IMR-90 (cell line): ENCODE measurements at regions not wholly inside any gene's neighbourhood (a gene's known extent, or its start where the extent isn't known, plus 50 kb on each side); places are given as distances from the start of the nearest gene placed in this dataset.
A peak's percentile ranks its signal among the peaks of the same experiment; 100 is the strongest.

Source experiments
- ATAC-seq: fragments of 200-7000 bp; cut with Tn5 transposase; 2 replicates; pipeline ENCODE4 v1.9.1; 2020; ENCODE audit warnings: low read depth, mild to moderate bottlenecking, moderate library complexity
- BruUV-seq: library from RNA; stranded (reverse); fragments of 400-500 nt; replicated peaks from 2 replicates; lab custom pipeline; 2021; lab: Mats Ljungman, UMichigan
- CTCF ChIA-PET: fragments of 300-600 bp; formaldehyde crosslinking; extraction: SDS; loops from one replicate; lab custom pipeline; 2021; ENCODE audit warnings: antibody characterized with exemption; lab: Yijun Ruan, JAX
- POLR2A ChIA-PET: fragments of 300-600 bp; sonication (Branson Sonifier 250); formaldehyde crosslinking; loops from one replicate; lab custom pipeline; 2022; ENCODE audit warnings: antibody characterized with exemption; ENCODE audit not compliant: unreplicated experiment; lab: Charles Lee
- DNase-seq: peaks from one replicate; pipeline ENCODE4 v3.0.0; 2013
- H2AFZ ChIP-seq: replicated peaks from 2 replicates; pipeline ENCODE3; 2013; ENCODE audit warnings: low read length, mild to moderate bottlenecking; ENCODE audit not compliant: poor library complexity
- H2AK5ac ChIP-seq: 2 replicates; pipeline ENCODE4 v1.6.1; 2013; ENCODE audit warnings: low read depth, low read length, inconsistent platforms
- H2AK9ac ChIP-seq: replicated peaks from 2 replicates; pipeline ENCODE3; 2013; ENCODE audit warnings: mild to moderate bottlenecking, low read depth, low read length, moderate library complexity; ENCODE audit not compliant: poor library complexity
- H2BK120ac ChIP-seq: 2 replicates; pipeline ENCODE4 v1.6.1; 2013; ENCODE audit warnings: low read depth, low read length, inconsistent platforms
- H2BK15ac ChIP-seq: 3 replicates; pipeline ENCODE4 v1.6.1; 2013; ENCODE audit warnings: low read depth, low read length, inconsistent platforms
- H2BK20ac ChIP-seq: 2 replicates; pipeline ENCODE4 v1.6.1; 2013; ENCODE audit warnings: low read depth, mild to moderate bottlenecking, inconsistent platforms, low read length, moderate library complexity
- H2BK5ac ChIP-seq: 2 replicates; pipeline ENCODE4 v1.6.1; 2013; ENCODE audit warnings: mild to moderate bottlenecking, low read depth, low read length, inconsistent platforms; ENCODE audit not compliant: poor library complexity, severe bottlenecking
- H3K14ac ChIP-seq: replicated peaks from 2 replicates; pipeline ENCODE4 v1.6.1; 2013; ENCODE audit warnings: low read depth, low read length, inconsistent platforms
- H3K18ac ChIP-seq: 2 replicates; pipeline ENCODE4 v1.6.1; 2013; ENCODE audit warnings: low read depth, low read length, control low read depth
- H3K23ac ChIP-seq: 2 replicates; pipeline ENCODE4 v1.6.1; 2013; ENCODE audit warnings: low read depth, low read length, inconsistent platforms
- H3K27ac ChIP-seq: 2 replicates; pipeline ENCODE4 v1.5.1; 2013; ENCODE audit warnings: mild to moderate bottlenecking, control low read depth, low read length; ENCODE audit not compliant: insufficient read depth
- H3K27me3 ChIP-seq: 2 replicates; pipeline ENCODE4 v1.6.1; 2013; ENCODE audit warnings: low read length; ENCODE audit not compliant: control insufficient read depth, insufficient read depth
- H3K36me3 ChIP-seq: 2 replicates; pipeline ENCODE4 v1.6.1; 2013; ENCODE audit warnings: low read length, mixed read lengths; ENCODE audit not compliant: control insufficient read depth, insufficient read depth
- H3K4ac ChIP-seq: 2 replicates; pipeline ENCODE4 v1.6.1; 2013; ENCODE audit warnings: low read depth, low read length, inconsistent platforms
- H3K4me1 ChIP-seq: 2 replicates; pipeline ENCODE4 v1.6.1; 2013; ENCODE audit warnings: low read length, mixed read lengths; ENCODE audit not compliant: control insufficient read depth, insufficient read depth
- H3K4me2 ChIP-seq: 2 replicates; pipeline ENCODE4 v1.6.1; 2013; ENCODE audit warnings: low read depth, mild to moderate bottlenecking, control low read depth, low read length, moderate library complexity
- H3K4me3 ChIP-seq: 2 replicates; pipeline ENCODE4 v1.5.1; 2013; ENCODE audit warnings: low read depth, mild to moderate bottlenecking, control low read depth, low read length, moderate library complexity; ENCODE audit not compliant: insufficient read depth
- H3K56ac ChIP-seq: 2 replicates; pipeline ENCODE4 v1.6.1; 2013; ENCODE audit warnings: low read length, inconsistent platforms; ENCODE audit not compliant: insufficient read depth; ENCODE audit errors: extremely low read depth
- H3K79me1 ChIP-seq, 2 experiments: 2 replicates each; pipeline ENCODE4 v1.6.1; 2013; ENCODE audit warnings: low read length in 2 of 2, inconsistent platforms in 1 of 2, low read depth in 1 of 2
- H3K9ac ChIP-seq: 2 replicates; pipeline ENCODE4 v1.6.1; 2013; ENCODE audit warnings: low read depth, low read length, control low read depth
- H3K9me1 ChIP-seq: 2 replicates; pipeline ENCODE4 v1.6.1; 2013; ENCODE audit warnings: low read length, inconsistent platforms; ENCODE audit not compliant: insufficient read depth
- H3K9me3 ChIP-seq: 2 replicates; pipeline ENCODE4 v1.6.1; 2013; ENCODE audit warnings: low read length; ENCODE audit not compliant: control insufficient read depth, insufficient read depth
- H4K20me1 ChIP-seq: 2 replicates; pipeline ENCODE4 v1.6.1; 2013; ENCODE audit warnings: low read length, inconsistent platforms; ENCODE audit not compliant: insufficient read depth
- H4K5ac ChIP-seq: 2 replicates; pipeline ENCODE4 v1.6.1; 2013; ENCODE audit warnings: mild to moderate bottlenecking, low read depth, low read length, control low read depth
- H4K8ac ChIP-seq, 2 experiments: 2 replicates each; pipeline ENCODE4 v1.6.1; 2013; ENCODE audit warnings: low read depth in 2 of 2, low read length in 2 of 2, control low read depth in 1 of 2, inconsistent platforms in 1 of 2
- H4K91ac ChIP-seq: 2 replicates; pipeline ENCODE4 v1.6.1; 2013; ENCODE audit warnings: low read depth, low read length, inconsistent platforms; ENCODE audit not compliant: insufficient read depth
- CEBPB ChIP-seq: IDR thresholded peaks from 2 replicates; pipeline ENCODE4 v1.6.1; 2012; ENCODE audit warnings: low read depth, low read length, improper control_type of control experiment
- RFX5 ChIP-seq: IDR thresholded peaks from 2 replicates; pipeline ENCODE4 v1.8.0; 2012; ENCODE audit warnings: low read depth, mild to moderate bottlenecking, low read length, moderate library complexity
- USF2 ChIP-seq: fragments of 150-350 bp; IDR thresholded peaks from 2 replicates; pipeline ENCODE4 v1.6.1; 2017; ENCODE audit warnings: mild to moderate bottlenecking, antibody characterized with exemption, low read length, low read depth
- WGBS, 2 experiments: methylation state at CpG; one replicate each; pipeline versions ENCODE4 v1.1.5 to v1.1.7; 2013; ENCODE audit warnings: missing lambda C conversion rate in 2 of 2; ENCODE audit not compliant: insufficient read length in 1 of 2; ENCODE audit errors: extremely low coverage in 2 of 2; 5-methylcytosine and 5-hydroxymethylcytosine counted together
- dilution Hi-C: fragments of 300-500 bp; cut with HindIII; formaldehyde crosslinking; loops from one replicate; pipeline ENCODE4 v1.14.3; 2018; ENCODE audit warnings: low sequenced_read_pairs; ENCODE audit not compliant: unreplicated experiment
- in situ Hi-C: fragments of 300-500 bp; cut with MboI; formaldehyde crosslinking; loops from 3 replicates; pipeline ENCODE4 v1.14.3; 2019; ENCODE audit warnings: low sequenced_read_pairs, inconsistent platforms, mixed read lengths
- intact Hi-C: fragments of 100-400 bp; cut with micrococcal nuclease; formaldehyde crosslinking; loops from 2 replicates; pipeline ENCODE4 v1.10.0; 2022

- Histone ChIP-seq H2AFZ (peak overlapping the region; percentile 43), H4K8ac (no peak overlapping the region), H3K56ac (no peak overlapping the region), H4K91ac (no peak overlapping the region), H2BK20ac (no peak overlapping the region), H3K27ac (no peak overlapping the region), H3K14ac (no peak overlapping the region), H3K18ac (no peak overlapping the region), H2AK5ac (no peak overlapping the region), H2AK9ac (no peak overlapping the region), H3K4me2 (no peak overlapping the region), H4K5ac (no peak overlapping the region), H3K23ac (no peak overlapping the region), H3K9me3 (peaks cover 40% of the 10 kb centered on the region), H3K4me3 (no peak overlapping the region), H3K79me1 (no peaks in the 10 kb centered on the region), H3K4ac (no peak overlapping the region), H2BK15ac (no peak overlapping the region), H3K4me1 (no peaks in the 10 kb centered on the region), H3K36me3 (no peaks in the 10 kb centered on the region), H3K9ac (no peak overlapping the region), H3K9me1 (no peaks in the 10 kb centered on the region), H2BK120ac (no peak overlapping the region), H2BK5ac (no peak overlapping the region), H4K20me1 (no peaks in the 10 kb centered on the region), H3K27me3 (no peaks in the 10 kb centered on the region)
- ATAC-seq: no peak
- intact Hi-C loops: no loop called here
- dilution Hi-C loops: no loop called here
- no peak for DNase-seq
- TF ChIP-seq USF2: no peak
- no peak for TF ChIP-seq RFX5
- no peak for TF ChIP-seq CEBPB
- ChIA-PET POLR2A (no interaction called here), CTCF (no interaction called here)
- no TSS peak for BruUV-seq
- WGBS, 2 experiments: no CpG with 5 or more reads among the region's 10 CpGs
- in situ Hi-C loops: no loop called here
Observed at GRCh38 chr6:170128346-170128745, 162.5 kb downstream of the DLL1 start.
